Ovary (tissue), 7 donors: ENCODE measurements at regions not wholly inside any gene's neighbourhood (a gene's known extent, or its start where the extent isn't known, plus 50 kb on each side); places are given as distances from the start of the nearest gene placed in this dataset.

Experiments used
- DNase-seq, 5 donors: peaks; one replicate each; pipeline ENCODE4 v3.0.0-alpha.2; 2019 to 2020
- H3K27ac ChIP-seq, 2 donors: fragments of 200-600 bp; one replicate each; pipeline versions ENCODE4 v1.5.1 to v1.8.0; 2019 to 2022
- H3K27me3 ChIP-seq: fragments of 200-600 bp; one replicate; pipeline ENCODE4 v1.8.0; 2022
- H3K36me3 ChIP-seq: fragments of 200-600 bp; sonication (generic); one replicate; pipeline ENCODE4 v1.5.1; 2019
- H3K4me1 ChIP-seq: one replicate; pipeline ENCODE4 v1.8.1; 2013; ENCODE audit warnings: mild to moderate bottlenecking, moderate library complexity; ENCODE audit not compliant: insufficient read depth
- H3K4me3 ChIP-seq: fragments of 200-600 bp; sonication (generic); one replicate; pipeline ENCODE4 v1.5.1; 2017
- H3K9me3 ChIP-seq, 2 donors: fragments of 200-600 bp in 1 of 2; sonication (generic) in 1 of 2; one replicate each; pipeline versions ENCODE4 v1.5.1 to v1.8.1; 2013 to 2019; ENCODE audit warnings: mild to moderate bottlenecking in 1 of 2, moderate library complexity in 1 of 2
- EP300 ChIP-seq: sonication (generic); formaldehyde crosslinking; IDR thresholded peaks from one replicate; pipeline ENCODE4 v1.6.1; 2017; ENCODE audit warnings: antibody characterized with exemption
- POLR2A ChIP-seq: fragments of 450-650 bp; IDR thresholded peaks from one replicate; pipeline ENCODE4 v1.6.1; 2017; ENCODE audit warnings: antibody characterized with exemption, mild to moderate bottlenecking, moderate library complexity
- WGBS, 3 donors: extraction: QIAGEN DNeasy Blood & Tissue Kit in 1 of 3; methylation state at CpG; one replicate each; pipeline versions ENCODE4 v1.1.5 to v1.1.7; 2013 to 2017; 5-methylcytosine and 5-hydroxymethylcytosine counted together
- intact Hi-C, 4 donors: fragments of 100-400 bp; cut with DNase I; formaldehyde crosslinking; loops; one replicate each; pipeline versions ENCODE4 v1.11.0 to v1.15.1; 2022 to 2023
- TF ChIP-seq, protein P1 (sequence below), 3 donors: fragments of 450-650 bp in 2 of 3; fragments of 200-600 bp in 1 of 3; IDR thresholded peaks; one replicate each; pipeline versions ENCODE4 v1.5.1 to v1.8.0; 2016 to 2022; ENCODE audit warnings: antibody characterized with exemption in 3 of 3, mild to moderate bottlenecking in 1 of 3
- donor health status: DM: no; HTN: no; CAD: no; lungs with moderate emphysema.
- donor health status: DM: no; HTN: no; CAD: no.
- donor health status: Bipolar disorder and iron deficiency.
- donor health status: DM: no; HTN: no; CAD: no.
- donor health status: DM: yes; HTN: yes; CAD: no.

DNA sequence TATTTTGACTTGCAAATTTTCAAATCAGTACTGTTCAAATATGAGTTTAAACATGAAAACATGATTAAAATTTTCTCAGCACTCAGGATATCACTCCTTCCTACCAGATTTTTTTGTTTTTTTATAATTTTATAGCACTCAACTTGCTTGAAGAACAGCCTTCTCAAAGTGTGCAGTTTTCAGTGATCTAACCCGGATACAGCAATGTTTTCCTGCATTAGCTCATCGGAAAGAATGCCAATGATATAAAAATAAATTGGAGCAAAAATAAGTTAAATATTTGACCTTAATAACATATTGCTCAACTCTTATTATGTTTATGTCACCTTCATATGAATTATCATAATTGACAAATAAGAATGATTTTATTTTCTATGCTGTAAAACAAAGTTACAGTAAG lies 766.8 kb downstream of the USP25 start:
- H3K27ac ChIP-seq: no peak overlapping the region
- WGBS, 3 donors: 36 to 58% (median 36%) methylated on average over 2 of the region's 2 CpGs
- H3K9me3 ChIP-seq: no peaks in the 10 kb centered on the region
- TF ChIP-seq, protein P1, sequence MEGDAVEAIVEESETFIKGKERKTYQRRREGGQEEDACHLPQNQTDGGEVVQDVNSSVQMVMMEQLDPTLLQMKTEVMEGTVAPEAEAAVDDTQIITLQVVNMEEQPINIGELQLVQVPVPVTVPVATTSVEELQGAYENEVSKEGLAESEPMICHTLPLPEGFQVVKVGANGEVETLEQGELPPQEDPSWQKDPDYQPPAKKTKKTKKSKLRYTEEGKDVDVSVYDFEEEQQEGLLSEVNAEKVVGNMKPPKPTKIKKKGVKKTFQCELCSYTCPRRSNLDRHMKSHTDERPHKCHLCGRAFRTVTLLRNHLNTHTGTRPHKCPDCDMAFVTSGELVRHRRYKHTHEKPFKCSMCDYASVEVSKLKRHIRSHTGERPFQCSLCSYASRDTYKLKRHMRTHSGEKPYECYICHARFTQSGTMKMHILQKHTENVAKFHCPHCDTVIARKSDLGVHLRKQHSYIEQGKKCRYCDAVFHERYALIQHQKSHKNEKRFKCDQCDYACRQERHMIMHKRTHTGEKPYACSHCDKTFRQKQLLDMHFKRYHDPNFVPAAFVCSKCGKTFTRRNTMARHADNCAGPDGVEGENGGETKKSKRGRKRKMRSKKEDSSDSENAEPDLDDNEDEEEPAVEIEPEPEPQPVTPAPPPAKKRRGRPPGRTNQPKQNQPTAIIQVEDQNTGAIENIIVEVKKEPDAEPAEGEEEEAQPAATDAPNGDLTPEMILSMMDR (IDR thresholded peaks at IDR 0.05): no peak
- TF ChIP-seq POLR2A (no peak), EP300 (no peak)
- intact Hi-C loops: no loop called here
- H3K27me3 ChIP-seq: no peaks in the 10 kb centered on the region
- H3K4me1 ChIP-seq: peaks cover 4% of the 10 kb centered on the region
- DNase-seq: no peak
- H3K36me3 ChIP-seq: no peaks in the 10 kb centered on the region
- no peak overlapping the region for H3K4me3 ChIP-seq

DNA sequence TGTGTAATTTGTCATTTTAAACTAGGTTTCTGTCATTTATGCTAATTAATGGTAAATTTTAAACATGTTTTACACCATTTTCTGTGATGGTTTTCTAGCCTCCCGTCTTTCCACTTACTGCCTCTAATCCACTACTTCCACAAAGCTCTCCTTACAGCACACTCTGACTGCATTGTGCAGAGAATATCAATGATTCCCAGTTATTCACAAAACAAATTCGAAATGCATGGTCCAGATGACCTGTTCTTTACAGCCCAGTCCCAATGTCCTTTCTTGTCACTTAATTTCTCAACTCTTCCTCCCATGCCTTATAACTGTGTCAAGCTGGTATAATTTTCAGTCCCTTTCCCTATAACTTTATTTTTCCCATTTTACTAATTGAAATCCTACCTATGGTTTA lies 770.5 kb downstream of the USP25 start:
- whole genome bisulfite sequencing, 3 donors: 90 to 95% (median 93%) methylated on average over 2 of the region's 2 CpGs
- no peak overlapping the region for H3K4me3 ChIP-seq

DNA sequence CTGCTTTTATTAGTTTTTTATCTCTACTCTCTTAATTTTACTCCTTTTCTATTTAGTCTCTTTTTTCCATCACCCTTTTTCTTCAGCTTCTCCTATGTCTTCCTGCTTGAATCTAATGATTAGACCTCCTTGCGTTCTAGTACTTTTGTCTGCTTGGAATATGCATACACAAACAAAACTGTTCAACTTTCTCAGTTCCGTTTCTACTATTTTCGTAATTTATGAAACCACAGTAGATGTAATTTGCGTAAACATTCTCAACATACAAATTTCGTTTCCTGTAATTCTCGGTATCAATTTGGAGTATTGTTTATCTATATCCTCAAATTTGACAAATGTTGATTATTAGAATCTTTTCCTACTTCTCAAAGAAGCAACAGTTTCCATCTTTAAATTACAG lies 772.5 kb downstream of the USP25 start:
- TF ChIP-seq EP300: no peak
- no peak for TF ChIP-seq POLR2A
- TF ChIP-seq, protein P1 (IDR thresholded peaks at IDR 0.05): no peak
- no peaks in the 10 kb centered on the region for H3K36me3 ChIP-seq
- H3K4me3 ChIP-seq: no peak overlapping the region
- 94 to 96% (median 94%) methylated on average over 6 of the region's 6 CpGs for whole genome bisulfite sequencing, 3 donors
- H3K27ac ChIP-seq: no peak overlapping the region
- no peaks in the 10 kb centered on the region for H3K27me3 ChIP-seq
- H3K4me1 ChIP-seq: peaks cover 1% of the 10 kb centered on the region
- DNase-seq: no peak
- H3K9me3 ChIP-seq: no peaks in the 10 kb centered on the region
- intact Hi-C loops: no loop called here

More for the DNA sequence above, 770.5 kb downstream of the USP25 start:
- no peaks in the 10 kb centered on the region for H3K4me1 ChIP-seq
- H3K36me3 ChIP-seq: no peaks in the 10 kb centered on the region
- no peaks in the 10 kb centered on the region for H3K9me3 ChIP-seq
- DNase-seq: no peak
- no peak overlapping the region for H3K27ac ChIP-seq
- intact Hi-C loops: no loop called here
- H3K27me3 ChIP-seq: no peaks in the 10 kb centered on the region
- TF ChIP-seq EP300: no peak
- TF ChIP-seq, protein P1 (IDR thresholded peaks at IDR 0.05): no peak
- no peak for TF ChIP-seq POLR2A

DNA sequence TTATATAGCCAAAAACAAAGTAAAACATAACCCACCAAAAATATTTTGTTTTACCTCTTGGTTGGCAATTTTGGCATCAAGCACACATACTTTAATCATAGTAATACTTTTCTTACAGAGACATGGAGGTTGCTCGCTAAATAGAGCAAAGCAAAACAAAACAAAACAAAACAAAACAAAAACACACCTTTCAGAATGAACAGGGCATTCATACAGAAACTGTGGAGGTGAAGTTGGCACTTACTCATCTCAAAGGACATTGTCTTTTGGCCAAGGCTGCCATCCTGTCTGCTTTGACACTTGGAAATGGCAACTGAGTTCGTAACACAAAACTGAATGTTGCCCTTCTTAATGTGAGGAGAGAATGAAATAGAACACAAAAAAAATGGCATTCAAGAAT lies 773.1 kb downstream of the USP25 start:
- Histone ChIP-seq H3K27me3 (no peaks in the 10 kb centered on the region), H3K9me3 (no peaks in the 10 kb centered on the region), H3K4me3 (no peak overlapping the region), H3K36me3 (no peaks in the 10 kb centered on the region), H3K4me1 (peaks cover 1% of the 10 kb centered on the region), H3K27ac (no peak overlapping the region)
- DNase-seq: no peak
- intact Hi-C loops: no loop called here
- TF ChIP-seq EP300 (no peak), POLR2A (no peak)
- TF ChIP-seq, protein P1 (IDR thresholded peaks at IDR 0.05): no peak
- WGBS, 3 donors: 93 to 96% (median 94%) methylated on average over 2 of the region's 2 CpGs

DNA sequence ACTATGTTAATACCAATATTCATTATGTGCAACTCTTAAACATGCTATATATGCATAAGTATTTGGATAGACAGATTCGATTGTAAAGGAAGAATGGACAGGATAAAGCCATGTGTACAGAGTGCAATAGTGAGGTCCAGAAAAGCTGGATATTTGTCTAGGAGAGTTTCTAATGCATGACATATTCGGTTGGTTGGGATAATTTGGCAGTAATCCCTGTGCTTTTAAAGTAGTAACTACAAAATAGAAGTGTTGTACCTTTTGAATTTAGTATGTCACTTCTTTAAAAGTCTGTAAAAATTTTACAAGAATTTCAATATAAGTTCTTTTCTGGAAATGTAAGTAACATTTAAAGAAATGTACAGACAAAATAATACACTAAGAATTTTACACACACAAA lies 774.5 kb downstream of the USP25 start:
- no peak overlapping the region for H3K4me3 ChIP-seq
- H3K4me1 ChIP-seq: peaks cover 1% of the 10 kb centered on the region
- WGBS, 3 donors: 41 to 47% (median 43%) methylated on average over 2 of the region's 2 CpGs
- no peak overlapping the region for H3K27ac ChIP-seq
- TF ChIP-seq EP300 (no peak), POLR2A (no peak)
- TF ChIP-seq, protein P1 (IDR thresholded peaks at IDR 0.05): no peak
- no peak for DNase-seq
- no peaks in the 10 kb centered on the region for H3K27me3 ChIP-seq
- H3K36me3 ChIP-seq: no peaks in the 10 kb centered on the region
- H3K9me3 ChIP-seq: no peaks in the 10 kb centered on the region
- intact Hi-C loops: no loop called here
